Panc1 (cell line): ENCODE measurements at regions not wholly inside any gene's neighbourhood (a gene's known extent, or its start where the extent isn't known, plus 50 kb on each side); places are given as distances from the start of the nearest gene placed in this dataset.

Source experiments
- ATAC-seq: fragments of 200-7000 bp; cut with Tn5 transposase; 2 replicates; pipeline ENCODE4 v1.9.1; 2020; ENCODE audit warnings: mild to moderate bottlenecking, moderate library complexity
- BruUV-seq: library from RNA; stranded (reverse); fragments of 400-500 nt; replicated peaks from 2 replicates; lab custom pipeline; 2021; lab: Mats Ljungman, UMichigan
- CTCF ChIA-PET: fragments of 300-600 bp; sonication (Branson Sonifier 250); formaldehyde crosslinking; loops from one replicate; lab custom pipeline; 2022; ENCODE audit warnings: antibody characterized with exemption; lab: Charles Lee
- POLR2A ChIA-PET: fragments of 300-600 bp; sonication (Branson Sonifier 250); formaldehyde crosslinking; loops from one replicate; lab custom pipeline; 2022; ENCODE audit warnings: antibody characterized with exemption; lab: Charles Lee
- DNase-seq: peaks from one replicate; pipeline ENCODE4 v3.0.0-alpha.2; 2010; ENCODE audit warnings: low read depth, low spot score
- H3K27ac ChIP-seq: 2 replicates; pipeline ENCODE4 v1.5.1; 2011; ENCODE audit warnings: mild to moderate bottlenecking, low read length, inconsistent platforms
- H3K27me3 ChIP-seq: fragments of 200-500 bp; sonication (Bioruptor generic); 2 replicates; pipeline ENCODE4 v1.6.0; 2014; ENCODE audit warnings: low read length, inconsistent platforms; ENCODE audit not compliant: control insufficient read depth, insufficient read depth
- H3K36me3 ChIP-seq: fragments of 200-500 bp; sonication (Bioruptor generic); 2 replicates; pipeline ENCODE4 v1.5.1; 2014; ENCODE audit warnings: inconsistent platforms, mild to moderate bottlenecking, low read length, moderate library complexity; ENCODE audit not compliant: control insufficient read depth, insufficient read depth
- H3K4me1 ChIP-seq: 2 replicates; pipeline ENCODE4 v1.5.1; 2011; ENCODE audit warnings: inconsistent platforms, mild to moderate bottlenecking, low read length, moderate library complexity; ENCODE audit not compliant: control insufficient read depth, insufficient read depth
- H3K4me3 ChIP-seq, 2 experiments: 2 replicates each; pipeline ENCODE4 v1.5.1; 2011 to 2012; ENCODE audit warnings: low read depth in 2 of 2, low read length in 2 of 2, mild to moderate bottlenecking in 2 of 2, inconsistent platforms in 1 of 2, moderate library complexity in 1 of 2
- H3K9me3 ChIP-seq: fragments of 200-500 bp; sonication (Bioruptor generic); 2 replicates; pipeline ENCODE4 v1.5.1; 2014; ENCODE audit warnings: low read depth, mild to moderate bottlenecking, inconsistent platforms, low read length, moderate library complexity; ENCODE audit not compliant: control insufficient read depth, insufficient read depth
- POLR2AphosphoS5 ChIP-seq: IDR thresholded peaks from 2 replicates; pipeline ENCODE4 v1.6.1; 2012; ENCODE audit warnings: mild to moderate bottlenecking, low read depth, low read length, moderate library complexity
- SIN3A ChIP-seq: IDR thresholded peaks from 2 replicates; pipeline ENCODE4 v1.6.1; 2012; ENCODE audit warnings: low read depth, mild to moderate bottlenecking, low read length, moderate library complexity, borderline replicate concordance; ENCODE audit not compliant: insufficient read depth
- TCF7L2 ChIP-seq: IDR thresholded peaks from 2 replicates; pipeline ENCODE4 v1.6.1; 2011; ENCODE audit warnings: mild to moderate bottlenecking, low read depth, low read length, inconsistent platforms
- in situ Hi-C: cut with HindIII; loops from 2 replicates; pipeline ENCODE4 v1.10.0; 2016; ENCODE audit warnings: low sequenced_read_pairs, low pct_unique_long_range_greater_than_20kb
- intact Hi-C: fragments of 100-400 bp; cut with micrococcal nuclease; formaldehyde crosslinking; loops from one replicate; pipeline ENCODE4 v1.10.0; 2022; ENCODE audit not compliant: unreplicated experiment
- TF ChIP-seq, protein P1 (sequence below): fragments of 450-650 bp; IDR thresholded peaks from 2 replicates; pipeline ENCODE4 v1.5.1; 2017; ENCODE audit warnings: mild to moderate bottlenecking
- TF ChIP-seq, protein P2 (sequence below), 2 experiments: IDR thresholded peaks; 2 replicates each; pipeline ENCODE4 v1.6.1; 2011 to 2012; ENCODE audit warnings: low read depth in 2 of 2, control low read depth in 1 of 2, low read length in 1 of 2, mild to moderate bottlenecking in 1 of 2, moderate library complexity in 1 of 2; ENCODE audit not compliant: insufficient read depth in 1 of 2

GRCh38 chr7:81637534-81637933 lies 132.3 kb downstream of the HGF start:
- TF ChIP-seq POLR2AphosphoS5 (no peak), TCF7L2 (no peak), SIN3A (no peak)
- TF ChIP-seq, protein P1, sequence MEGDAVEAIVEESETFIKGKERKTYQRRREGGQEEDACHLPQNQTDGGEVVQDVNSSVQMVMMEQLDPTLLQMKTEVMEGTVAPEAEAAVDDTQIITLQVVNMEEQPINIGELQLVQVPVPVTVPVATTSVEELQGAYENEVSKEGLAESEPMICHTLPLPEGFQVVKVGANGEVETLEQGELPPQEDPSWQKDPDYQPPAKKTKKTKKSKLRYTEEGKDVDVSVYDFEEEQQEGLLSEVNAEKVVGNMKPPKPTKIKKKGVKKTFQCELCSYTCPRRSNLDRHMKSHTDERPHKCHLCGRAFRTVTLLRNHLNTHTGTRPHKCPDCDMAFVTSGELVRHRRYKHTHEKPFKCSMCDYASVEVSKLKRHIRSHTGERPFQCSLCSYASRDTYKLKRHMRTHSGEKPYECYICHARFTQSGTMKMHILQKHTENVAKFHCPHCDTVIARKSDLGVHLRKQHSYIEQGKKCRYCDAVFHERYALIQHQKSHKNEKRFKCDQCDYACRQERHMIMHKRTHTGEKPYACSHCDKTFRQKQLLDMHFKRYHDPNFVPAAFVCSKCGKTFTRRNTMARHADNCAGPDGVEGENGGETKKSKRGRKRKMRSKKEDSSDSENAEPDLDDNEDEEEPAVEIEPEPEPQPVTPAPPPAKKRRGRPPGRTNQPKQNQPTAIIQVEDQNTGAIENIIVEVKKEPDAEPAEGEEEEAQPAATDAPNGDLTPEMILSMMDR = no peak
- TF ChIP-seq, protein P2, sequence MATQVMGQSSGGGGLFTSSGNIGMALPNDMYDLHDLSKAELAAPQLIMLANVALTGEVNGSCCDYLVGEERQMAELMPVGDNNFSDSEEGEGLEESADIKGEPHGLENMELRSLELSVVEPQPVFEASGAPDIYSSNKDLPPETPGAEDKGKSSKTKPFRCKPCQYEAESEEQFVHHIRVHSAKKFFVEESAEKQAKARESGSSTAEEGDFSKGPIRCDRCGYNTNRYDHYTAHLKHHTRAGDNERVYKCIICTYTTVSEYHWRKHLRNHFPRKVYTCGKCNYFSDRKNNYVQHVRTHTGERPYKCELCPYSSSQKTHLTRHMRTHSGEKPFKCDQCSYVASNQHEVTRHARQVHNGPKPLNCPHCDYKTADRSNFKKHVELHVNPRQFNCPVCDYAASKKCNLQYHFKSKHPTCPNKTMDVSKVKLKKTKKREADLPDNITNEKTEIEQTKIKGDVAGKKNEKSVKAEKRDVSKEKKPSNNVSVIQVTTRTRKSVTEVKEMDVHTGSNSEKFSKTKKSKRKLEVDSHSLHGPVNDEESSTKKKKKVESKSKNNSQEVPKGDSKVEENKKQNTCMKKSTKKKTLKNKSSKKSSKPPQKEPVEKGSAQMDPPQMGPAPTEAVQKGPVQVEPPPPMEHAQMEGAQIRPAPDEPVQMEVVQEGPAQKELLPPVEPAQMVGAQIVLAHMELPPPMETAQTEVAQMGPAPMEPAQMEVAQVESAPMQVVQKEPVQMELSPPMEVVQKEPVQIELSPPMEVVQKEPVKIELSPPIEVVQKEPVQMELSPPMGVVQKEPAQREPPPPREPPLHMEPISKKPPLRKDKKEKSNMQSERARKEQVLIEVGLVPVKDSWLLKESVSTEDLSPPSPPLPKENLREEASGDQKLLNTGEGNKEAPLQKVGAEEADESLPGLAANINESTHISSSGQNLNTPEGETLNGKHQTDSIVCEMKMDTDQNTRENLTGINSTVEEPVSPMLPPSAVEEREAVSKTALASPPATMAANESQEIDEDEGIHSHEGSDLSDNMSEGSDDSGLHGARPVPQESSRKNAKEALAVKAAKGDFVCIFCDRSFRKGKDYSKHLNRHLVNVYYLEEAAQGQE (IDR thresholded peaks at IDR 0.05; ENCODE audit: insufficient read depth in 1 of 2, low read depth in 2 of 2, low read length in 1 of 2) = no peak
- no peaks in the 10 kb centered on the region for H3K36me3 ChIP-seq
- no peak for DNase-seq
- no peak overlapping the region for H3K4me3 ChIP-seq
- no peak overlapping the region for H3K27ac ChIP-seq
- no peaks in the 10 kb centered on the region for H3K27me3 ChIP-seq
- no peaks in the 10 kb centered on the region for H3K9me3 ChIP-seq
- CTCF ChIA-PET = no interaction called here
- no peaks in the 10 kb centered on the region for H3K4me1 ChIP-seq
- intact Hi-C loops = no loop called here
- in situ Hi-C loops = no loop called here
- no TSS peak for BruUV-seq
- ATAC-seq = no peak
- POLR2A ChIA-PET = no interaction called here

- DNase-seq (no peak), ATAC-seq (no peak)
- CTCF ChIA-PET = no interaction called here
- TF ChIP-seq, protein P1 = no peak
- no peak for TF ChIP-seq TCF7L2
- TF ChIP-seq POLR2AphosphoS5 = no peak
- TF ChIP-seq, protein P2 (IDR thresholded peaks at IDR 0.05; ENCODE audit: insufficient read depth in 1 of 2, low read depth in 2 of 2, low read length in 1 of 2) = no peak
- TF ChIP-seq SIN3A = no peak
- Histone ChIP-seq H3K27ac (no peak overlapping the region), H3K36me3 (no peaks in the 10 kb centered on the region), H3K4me1 (no peaks in the 10 kb centered on the region), H3K4me3 (no peak overlapping the region), H3K27me3 (no peaks in the 10 kb centered on the region), H3K9me3 (no peaks in the 10 kb centered on the region)
- no TSS peak for BruUV-seq
- intact Hi-C loops = no loop called here
- POLR2A ChIA-PET = no interaction called here
- in situ Hi-C loops = no loop called here
These were observed 137.4 kb downstream of the HGF start for GRCh38 chr7:81632418-81632817.
